ENCODE measurements at regions not wholly inside any gene's neighbourhood (a gene's known extent, or its start where the extent isn't known, plus 50 kb on each side); places are given as distances from the start of the nearest gene placed in this dataset.
"Not testable (repeated sequence)": the region's sequence is repeated elsewhere in the genome, so short reads cannot be mapped to it uniquely, and the experiment has no call there.

DNA sequence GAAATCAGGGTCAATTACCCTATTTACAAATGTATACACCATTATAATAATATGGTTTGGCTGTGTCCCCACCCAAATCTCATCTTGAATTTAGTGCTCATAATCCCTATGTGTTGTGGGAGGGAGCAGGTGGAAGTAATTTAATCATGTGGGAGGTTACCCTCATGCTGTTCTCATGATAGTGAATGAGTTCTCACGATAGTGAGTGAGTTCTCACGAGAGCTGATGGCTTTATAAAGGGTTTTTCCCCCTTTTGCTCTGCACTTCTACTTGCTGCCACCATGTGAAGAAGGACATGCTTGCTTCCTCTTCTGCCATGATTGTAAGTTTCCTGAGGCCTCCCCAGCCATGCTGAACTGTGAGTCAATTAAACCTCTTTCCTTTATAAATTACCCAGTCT is 426.2 kb downstream of the AGTPBP1 start:
- TF ChIP-seq CTCF, POLR2A (IDR thresholded peaks at IDR 0.05): not testable (repeated sequence)
